Testis (tissue), 2 donors: ENCODE measurements at regions not wholly inside any gene's neighbourhood (a gene's known extent, or its start where the extent isn't known, plus 50 kb on each side); places are given as distances from the start of the nearest gene placed in this dataset.

ENCODE experiments used
- CTCF ChIP-seq, 3 experiments: fragments of 450-650 bp in 2 of 3; fragments of 200-600 bp in 1 of 3; sonication (generic) in 1 of 3; IDR thresholded peaks; one replicate each; pipeline ENCODE4 v1.5.1; 2016 to 2019; ENCODE audit warnings: antibody characterized with exemption in 3 of 3, mild to moderate bottlenecking in 2 of 3, moderate library complexity in 1 of 3
- POLR2A ChIP-seq: fragments of 450-650 bp; IDR thresholded peaks from one replicate; pipeline ENCODE4 v1.6.1; 2017; ENCODE audit warnings: antibody characterized with exemption, mild to moderate bottlenecking, moderate library complexity

GRCh38 chr2:61639721-61640120 lies 101.6 kb upstream of the XPO1 start:
- TF ChIP-seq POLR2A (no peak), CTCF (IDR thresholded peaks at IDR 0.05) (no peak)
